22Rv1 (cell line): ENCODE measurements at regions not wholly inside any gene's neighbourhood (a gene's known extent, or its start where the extent isn't known, plus 50 kb on each side); places are given as distances from the start of the nearest gene placed in this dataset.
"Not testable (repeated sequence)": the region's sequence is repeated elsewhere in the genome, so short reads cannot be mapped to it uniquely, and the experiment has no call there.

Source experiments
- H3K27ac ChIP-seq: fragments of 450-650 bp; 2 replicates; pipeline ENCODE4 v1.5.1; 2017
- CTCF ChIP-seq: fragments of 450-650 bp; IDR thresholded peaks from 2 replicates; pipeline ENCODE4 v1.5.1; 2017; ENCODE audit warnings: mild to moderate bottlenecking
- ZFX ChIP-seq: fragments of 450-650 bp; IDR thresholded peaks from 2 replicates; pipeline ENCODE4 v1.6.1; 2017; ENCODE audit warnings: antibody characterized with exemption, borderline replicate concordance

DNA sequence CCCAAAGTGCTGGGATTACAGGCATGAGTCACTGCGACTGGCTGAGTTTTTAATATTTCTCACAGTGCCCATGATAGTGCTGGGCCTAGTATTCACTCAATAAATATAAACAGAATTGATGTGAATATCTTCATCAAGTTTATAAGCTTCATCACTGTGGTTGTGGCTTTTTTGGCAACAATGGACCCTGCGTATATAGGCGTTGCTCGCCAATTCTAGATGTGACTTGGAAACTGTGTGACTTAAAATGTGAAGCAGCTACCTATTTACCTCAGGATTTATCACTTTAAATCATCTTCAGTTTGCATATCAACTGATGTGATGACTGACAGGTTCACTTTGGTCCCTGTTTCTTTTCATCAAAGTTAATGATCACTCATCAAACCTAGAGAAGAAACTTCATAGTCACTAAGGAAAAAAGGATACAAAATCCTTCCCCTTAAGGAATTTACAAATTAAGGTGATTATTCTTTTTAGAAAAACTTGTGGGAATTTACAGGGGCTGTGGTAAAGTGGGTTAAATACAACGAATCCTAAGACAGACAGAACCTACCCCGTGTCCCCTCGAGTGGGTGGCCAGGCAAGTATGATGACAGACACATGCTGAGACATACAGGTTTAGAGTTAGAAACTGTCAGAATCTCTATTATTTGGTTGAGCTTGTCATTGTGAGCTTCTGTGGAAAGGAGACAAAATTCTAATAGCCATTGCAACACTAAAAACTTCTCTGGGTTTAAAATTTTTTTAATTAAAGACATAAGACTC, 101.3 kb downstream of the AKAP11 start:
- H3K27ac ChIP-seq: no peak overlapping the region
- TF ChIP-seq ZFX (no peak), CTCF (no peak)

- TF ChIP-seq CTCF (no peak), ZFX (no peak)
- H3K27ac ChIP-seq: no peak overlapping the region
Measured at GRCh38 chr13:42375663-42376062, 103.7 kb downstream of the AKAP11 start.

GRCh38 chr13:42377640-42378382, 105.9 kb downstream of the AKAP11 start:
- TF ChIP-seq CTCF: no peak
- no peak for TF ChIP-seq ZFX
- no peak overlapping the region for H3K27ac ChIP-seq

DNA sequence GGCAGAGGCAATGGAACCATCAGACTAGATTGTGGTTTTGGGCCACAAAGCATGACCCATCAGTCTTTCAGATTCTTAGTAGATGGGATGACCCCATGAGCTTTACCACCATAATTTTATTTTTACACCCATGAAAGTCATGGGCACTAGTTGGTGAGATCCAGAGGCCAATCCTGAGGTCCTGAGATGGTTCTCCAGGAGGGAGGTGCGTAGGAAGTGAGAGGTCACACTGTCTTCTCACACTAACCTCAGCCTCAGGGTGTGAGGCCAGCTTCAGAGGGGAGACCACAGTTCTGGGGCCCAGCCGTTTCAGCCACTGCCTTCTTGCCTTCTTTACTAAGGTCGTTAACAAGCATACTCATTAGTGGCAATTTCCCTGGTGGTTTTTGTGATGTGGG, 106.4 kb downstream of the AKAP11 start:
- no peak overlapping the region for H3K27ac ChIP-seq
- TF ChIP-seq CTCF (no peak), ZFX (no peak)

GRCh38 chr13:42379241-42379640, 107.3 kb downstream of the AKAP11 start:
- no peak for TF ChIP-seq ZFX
- TF ChIP-seq CTCF: no peak
- H3K27ac ChIP-seq: no peak overlapping the region

DNA sequence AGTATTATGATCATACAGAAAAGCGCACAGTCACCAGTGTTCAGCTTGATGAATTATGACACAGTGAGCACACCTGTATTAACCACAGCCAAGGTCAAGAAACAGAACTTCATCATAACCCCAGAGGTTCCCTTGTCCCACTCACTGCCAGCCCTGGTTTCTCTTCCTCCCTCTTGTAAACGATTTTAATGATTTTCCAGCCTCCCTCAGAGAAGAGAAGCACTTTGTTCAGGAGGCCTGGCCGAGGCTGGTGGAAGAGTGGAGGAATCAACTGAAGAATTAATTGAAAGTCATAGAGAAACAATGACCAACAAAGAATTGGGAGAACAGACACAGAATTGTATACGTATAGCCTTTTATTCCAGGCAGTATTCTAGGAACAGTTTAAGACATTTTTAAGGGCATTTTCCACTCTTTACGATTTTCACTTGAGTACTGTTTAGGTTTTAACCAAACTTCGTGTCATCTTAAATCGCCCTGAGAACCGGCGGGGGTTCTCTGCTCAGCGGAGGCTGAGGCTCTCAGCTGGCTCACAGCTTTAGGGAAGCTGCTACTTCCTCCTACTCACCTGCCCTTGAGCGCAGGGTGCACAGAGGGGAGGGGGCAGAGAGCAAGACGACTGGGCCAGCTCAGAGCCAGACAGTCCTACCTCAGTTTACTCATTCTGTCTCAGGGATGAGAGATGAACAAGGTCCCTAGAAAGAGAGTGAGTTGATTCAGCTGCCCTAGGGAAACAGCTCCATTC, 108.6 kb downstream of the AKAP11 start:
- H3K27ac ChIP-seq: no peak overlapping the region
- TF ChIP-seq ZFX: no peak
- TF ChIP-seq CTCF: no peak

- TF ChIP-seq CTCF (no peak), ZFX (no peak)
- H3K27ac ChIP-seq: no peak overlapping the region
Measured at GRCh38 chr13:42381165-42381425, 109.1 kb downstream of the AKAP11 start.

GRCh38 chr13:42381426-42381825, 109.5 kb downstream of the AKAP11 start:
- H3K27ac ChIP-seq: not testable (repeated sequence)
